ENCODE measurements at regions not wholly inside any gene's neighbourhood (a gene's known extent, or its start where the extent isn't known, plus 50 kb on each side); places are given as distances from the start of the nearest gene placed in this dataset.

GRCh38 chr3:16794257-16794656, 90.5 kb upstream of the PLCL2 start:
- H3K4me3 Mint-ChIP-seq = no peak overlapping the region
- no peak for TF ChIP-seq CTCF (conservative IDR thresholded peaks at IDR 0.05)
- peaks cover 8% of the 10 kb centered on the region for H3K4me1 Mint-ChIP-seq (ENCODE audit: unreplicated experiment)
- H3K27me3 Mint-ChIP-seq = peaks cover 5% of the 10 kb centered on the region
- no peak for DNase-seq (ENCODE audit: extremely low spot score, unreplicated experiment)
- no peaks in the 10 kb centered on the region for H3K36me3 Mint-ChIP-seq
- no peak overlapping the region for H3K27ac Mint-ChIP-seq
- no peaks in the 10 kb centered on the region for H3K9me3 Mint-ChIP-seq

- peaks cover 5% of the 10 kb centered on the region for H3K27me3 Mint-ChIP-seq
- H3K9me3 Mint-ChIP-seq = no peaks in the 10 kb centered on the region
- H3K36me3 Mint-ChIP-seq = no peaks in the 10 kb centered on the region
- TF ChIP-seq CTCF (conservative IDR thresholded peaks at IDR 0.05) = no peak
- H3K27ac Mint-ChIP-seq = no peak overlapping the region
- no peak for DNase-seq (ENCODE audit: extremely low spot score, unreplicated experiment)
- H3K4me3 Mint-ChIP-seq = no peak overlapping the region
- H3K4me1 Mint-ChIP-seq (ENCODE audit: unreplicated experiment) = peaks cover 10% of the 10 kb centered on the region
Observed at GRCh38 chr3:16795581-16795980, 89.2 kb upstream of the PLCL2 start.

GRCh38 chr3:16797831-16798230, 86.9 kb upstream of the PLCL2 start:
- H3K4me1 Mint-ChIP-seq (ENCODE audit: unreplicated experiment) = peaks cover 8% of the 10 kb centered on the region
- peaks cover 4% of the 10 kb centered on the region for H3K27me3 Mint-ChIP-seq
- H3K9me3 Mint-ChIP-seq = no peaks in the 10 kb centered on the region
- no peaks in the 10 kb centered on the region for H3K36me3 Mint-ChIP-seq
- TF ChIP-seq CTCF (conservative IDR thresholded peaks at IDR 0.05) = no peak
- DNase-seq (ENCODE audit: extremely low spot score, unreplicated experiment) = no peak
- H3K27ac Mint-ChIP-seq = no peak overlapping the region
- H3K4me3 Mint-ChIP-seq = no peak overlapping the region

- H3K27ac Mint-ChIP-seq = no peak overlapping the region
- H3K36me3 Mint-ChIP-seq = no peaks in the 10 kb centered on the region
- H3K4me3 Mint-ChIP-seq = no peak overlapping the region
- H3K9me3 Mint-ChIP-seq = no peaks in the 10 kb centered on the region
- no peak for TF ChIP-seq CTCF (conservative IDR thresholded peaks at IDR 0.05)
- H3K4me1 Mint-ChIP-seq (ENCODE audit: unreplicated experiment) = peaks cover 4% of the 10 kb centered on the region
- H3K27me3 Mint-ChIP-seq = no peaks in the 10 kb centered on the region
- DNase-seq (ENCODE audit: extremely low spot score, unreplicated experiment) = no peak
Observed at GRCh38 chr3:16798738-16799137, 86.0 kb upstream of the PLCL2 start.

GRCh38 chr3:16800361-16800760, 84.4 kb upstream of the PLCL2 start:
- peaks cover 3% of the 10 kb centered on the region for H3K27me3 Mint-ChIP-seq
- DNase-seq (ENCODE audit: extremely low spot score, unreplicated experiment) = no peak
- no peaks in the 10 kb centered on the region for H3K36me3 Mint-ChIP-seq
- no peak overlapping the region for H3K4me3 Mint-ChIP-seq
- H3K4me1 Mint-ChIP-seq (ENCODE audit: unreplicated experiment) = peaks cover 4% of the 10 kb centered on the region
- TF ChIP-seq CTCF (conservative IDR thresholded peaks at IDR 0.05) = no peak
- no peak overlapping the region for H3K27ac Mint-ChIP-seq
- H3K9me3 Mint-ChIP-seq = no peaks in the 10 kb centered on the region

- Mint-ChIP-seq H3K4me1 (ENCODE audit: unreplicated experiment) (peaks cover 4% of the 10 kb centered on the region), H3K4me3 (no peak overlapping the region), H3K36me3 (no peaks in the 10 kb centered on the region), H3K9me3 (no peaks in the 10 kb centered on the region), H3K27me3 (peaks cover 3% of the 10 kb centered on the region), H3K27ac (no peak overlapping the region)
- no peak for DNase-seq (ENCODE audit: extremely low spot score, unreplicated experiment)
- TF ChIP-seq CTCF (conservative IDR thresholded peaks at IDR 0.05) = no peak
Observed at GRCh38 chr3:16801223-16801622, 83.5 kb upstream of the PLCL2 start.

Measured in type B pancreatic cell (in vitro differentiated cells).